ENCODE measurements at regions not wholly inside any gene's neighbourhood (a gene's known extent, or its start where the extent isn't known, plus 50 kb on each side); places are given as distances from the start of the nearest gene placed in this dataset.

DNA sequence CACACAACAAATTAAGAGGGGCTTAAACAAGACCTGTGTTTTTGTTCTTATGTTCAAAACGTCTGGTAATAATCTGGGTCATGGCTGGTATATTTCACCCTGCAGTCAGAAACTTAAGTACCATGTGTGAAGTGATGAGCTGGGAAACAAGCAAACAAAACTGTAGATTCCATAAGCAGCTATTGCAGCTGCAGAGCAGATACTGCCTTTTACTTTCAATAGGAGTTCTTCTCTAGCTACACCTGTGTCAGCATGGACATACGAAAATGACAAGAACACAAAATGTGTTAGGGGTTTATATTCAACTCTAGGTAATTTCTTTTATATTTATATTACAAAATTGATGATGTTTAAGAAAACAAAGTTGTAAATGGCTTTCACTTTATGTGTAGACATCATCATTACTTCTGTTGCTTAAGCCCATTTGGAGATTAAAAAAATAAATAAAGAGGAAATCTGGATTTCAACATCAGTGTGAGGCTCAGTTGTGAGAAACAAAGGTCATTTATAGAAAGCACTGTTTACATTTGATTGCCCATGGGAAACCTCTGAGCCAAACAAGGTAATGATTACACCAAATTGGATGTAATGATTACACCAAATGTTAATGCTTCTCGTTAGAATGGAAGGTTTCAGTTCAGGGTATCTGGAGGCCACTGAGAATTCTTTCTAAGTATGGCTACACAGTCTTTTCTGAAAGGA, 451.0 kb upstream of the SLC10A2 start (continued):
- TF ChIP-seq, protein P1, sequence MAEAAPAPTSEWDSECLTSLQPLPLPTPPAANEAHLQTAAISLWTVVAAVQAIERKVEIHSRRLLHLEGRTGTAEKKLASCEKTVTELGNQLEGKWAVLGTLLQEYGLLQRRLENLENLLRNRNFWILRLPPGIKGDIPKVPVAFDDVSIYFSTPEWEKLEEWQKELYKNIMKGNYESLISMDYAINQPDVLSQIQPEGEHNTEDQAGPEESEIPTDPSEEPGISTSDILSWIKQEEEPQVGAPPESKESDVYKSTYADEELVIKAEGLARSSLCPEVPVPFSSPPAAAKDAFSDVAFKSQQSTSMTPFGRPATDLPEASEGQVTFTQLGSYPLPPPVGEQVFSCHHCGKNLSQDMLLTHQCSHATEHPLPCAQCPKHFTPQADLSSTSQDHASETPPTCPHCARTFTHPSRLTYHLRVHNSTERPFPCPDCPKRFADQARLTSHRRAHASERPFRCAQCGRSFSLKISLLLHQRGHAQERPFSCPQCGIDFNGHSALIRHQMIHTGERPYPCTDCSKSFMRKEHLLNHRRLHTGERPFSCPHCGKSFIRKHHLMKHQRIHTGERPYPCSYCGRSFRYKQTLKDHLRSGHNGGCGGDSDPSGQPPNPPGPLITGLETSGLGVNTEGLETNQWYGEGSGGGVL (tag by site-specific recombination; IDR thresholded peaks at IDR 0.05), result no peak
- TF ChIP-seq, protein P2, sequence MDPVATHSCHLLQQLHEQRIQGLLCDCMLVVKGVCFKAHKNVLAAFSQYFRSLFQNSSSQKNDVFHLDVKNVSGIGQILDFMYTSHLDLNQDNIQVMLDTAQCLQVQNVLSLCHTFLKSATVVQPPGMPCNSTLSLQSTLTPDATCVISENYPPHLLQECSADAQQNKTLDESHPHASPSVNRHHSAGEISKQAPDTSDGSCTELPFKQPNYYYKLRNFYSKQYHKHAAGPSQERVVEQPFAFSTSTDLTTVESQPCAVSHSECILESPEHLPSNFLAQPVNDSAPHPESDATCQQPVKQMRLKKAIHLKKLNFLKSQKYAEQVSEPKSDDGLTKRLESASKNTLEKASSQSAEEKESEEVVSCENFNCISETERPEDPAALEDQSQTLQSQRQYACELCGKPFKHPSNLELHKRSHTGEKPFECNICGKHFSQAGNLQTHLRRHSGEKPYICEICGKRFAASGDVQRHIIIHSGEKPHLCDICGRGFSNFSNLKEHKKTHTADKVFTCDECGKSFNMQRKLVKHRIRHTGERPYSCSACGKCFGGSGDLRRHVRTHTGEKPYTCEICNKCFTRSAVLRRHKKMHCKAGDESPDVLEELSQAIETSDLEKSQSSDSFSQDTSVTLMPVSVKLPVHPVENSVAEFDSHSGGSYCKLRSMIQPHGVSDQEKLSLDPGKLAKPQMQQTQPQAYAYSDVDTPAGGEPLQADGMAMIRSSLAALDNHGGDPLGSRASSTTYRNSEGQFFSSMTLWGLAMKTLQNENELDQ (tag by site-specific recombination; IDR thresholded peaks at IDR 0.05; ENCODE audit: low read depth), result no peak
- no peak for TF ChIP-seq ZNF555 (tag by site-specific recombination; conservative IDR thresholded peaks at IDR 0.05)
- TF ChIP-seq ZNF514 (tag by site-specific recombination; IDR thresholded peaks at IDR 0.05), result no peak

DNA sequence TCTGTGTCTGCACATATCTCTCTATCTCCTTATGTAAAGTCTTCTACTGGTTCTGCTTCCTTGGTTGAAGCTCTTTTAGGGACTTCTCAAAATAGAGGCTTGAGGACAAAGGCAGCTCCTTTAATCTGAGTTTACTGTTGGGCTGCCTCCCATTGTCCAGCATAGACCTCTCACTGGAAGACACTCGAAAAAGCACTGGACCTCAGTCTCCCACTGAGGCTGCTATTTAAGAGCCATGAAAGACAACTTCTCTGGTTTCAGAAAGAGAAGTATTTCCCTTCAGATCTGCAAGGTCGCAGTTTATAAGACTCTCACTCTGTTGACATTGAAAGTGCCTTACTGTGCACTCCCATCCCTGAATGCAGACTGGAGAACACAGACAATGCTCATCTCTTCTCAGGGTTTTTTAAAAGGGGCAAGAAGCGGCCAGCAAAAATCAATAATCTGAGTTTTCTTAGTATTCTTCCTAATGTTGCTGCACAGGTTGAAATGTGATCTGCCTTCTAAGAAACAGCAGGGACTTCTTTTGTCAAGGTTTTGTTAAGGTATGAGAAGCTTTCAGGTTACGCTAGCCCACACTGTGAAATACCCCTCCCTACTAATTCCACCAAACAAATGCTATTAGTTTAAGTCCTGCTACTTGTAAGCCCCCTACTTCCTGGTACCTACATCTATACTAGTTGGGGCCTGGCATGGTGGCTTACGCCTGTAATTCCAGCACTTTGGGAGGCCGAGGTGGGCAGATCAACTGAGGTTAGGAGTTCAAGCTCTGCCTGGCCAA, 450.0 kb upstream of the SLC10A2 start:
- CTCF ChIA-PET, result no interaction called here
- POLR2A ChIA-PET, result no interaction called here

More for the DNA sequence above, 450.0 kb upstream of the SLC10A2 start:
- Histone ChIP-seq H3K4me3 (ENCODE audit: low read depth, low read length) (no peak overlapping the region), H3K27ac (ENCODE audit: extremely low read depth, low read depth, low read length) (no peak overlapping the region), H3K4me1 (ENCODE audit: control insufficient read depth, insufficient read depth, low read length) (no peaks in the 10 kb centered on the region), H3K36me3 (ENCODE audit: control insufficient read depth in 2 of 2, insufficient read depth in 1 of 2, low read length in 2 of 2) (no peaks in the 10 kb centered on the region), H3K9me3 (ENCODE audit: control insufficient read depth, insufficient read depth, low read depth, low read length) (no peaks in the 10 kb centered on the region)
- no peak for TF ChIP-seq ZNF394 (tag by site-specific recombination; IDR thresholded peaks at IDR 0.05; ENCODE audit: borderline replicate concordance)
- TF ChIP-seq ZNF311 (tag by site-specific recombination; IDR thresholded peaks at IDR 0.05; ENCODE audit: borderline replicate concordance), result no peak
- TF ChIP-seq ZFP69B (tag by site-specific recombination; IDR thresholded peaks at IDR 0.05), result no peak
- no peak for TF ChIP-seq ZSCAN23 (tag by site-specific recombination; IDR thresholded peaks at IDR 0.05)
- no peak for TF ChIP-seq ZNF791 (tag by site-specific recombination; IDR thresholded peaks at IDR 0.05)
- TF ChIP-seq ZFP37 (tag by site-specific recombination; IDR thresholded peaks at IDR 0.05), result no peak
- TF ChIP-seq ZNF792 (tag by site-specific recombination; IDR thresholded peaks at IDR 0.05), result no peak
- TF ChIP-seq GLI2 (tag by site-specific recombination; IDR thresholded peaks at IDR 0.05; ENCODE audit: borderline replicate concordance, low read depth), result no peak
- TF ChIP-seq ZBTB21 (tag by site-specific recombination; IDR thresholded peaks at IDR 0.05), result no peak
- TF ChIP-seq, protein P3, sequence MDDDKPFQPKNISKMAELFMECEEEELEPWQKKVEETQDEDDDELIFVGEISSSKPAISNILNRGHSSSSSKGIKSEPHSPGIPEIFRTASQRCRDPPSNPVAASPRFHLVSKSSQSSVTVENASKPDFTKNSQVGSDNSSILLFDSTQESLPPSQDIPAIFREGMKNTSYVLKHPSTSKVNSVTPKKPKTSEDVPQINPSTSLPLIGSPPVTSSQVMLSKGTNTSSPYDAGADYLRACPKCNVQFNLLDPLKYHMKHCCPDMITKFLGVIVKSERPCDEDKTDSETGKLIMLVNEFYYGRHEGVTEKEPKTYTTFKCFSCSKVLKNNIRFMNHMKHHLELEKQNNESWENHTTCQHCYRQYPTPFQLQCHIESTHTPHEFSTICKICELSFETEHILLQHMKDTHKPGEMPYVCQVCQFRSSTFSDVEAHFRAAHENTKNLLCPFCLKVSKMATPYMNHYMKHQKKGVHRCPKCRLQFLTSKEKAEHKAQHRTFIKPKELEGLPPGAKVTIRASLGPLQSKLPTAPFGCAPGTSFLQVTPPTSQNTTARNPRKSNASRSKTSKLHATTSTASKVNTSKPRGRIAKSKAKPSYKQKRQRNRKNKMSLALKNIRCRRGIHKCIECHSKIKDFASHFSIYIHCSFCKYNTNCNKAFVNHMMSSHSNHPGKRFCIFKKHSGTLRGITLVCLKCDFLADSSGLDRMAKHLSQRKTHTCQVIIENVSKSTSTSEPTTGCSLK (tag by site-specific recombination; IDR thresholded peaks at IDR 0.05), result no peak
- TF ChIP-seq, protein P4, sequence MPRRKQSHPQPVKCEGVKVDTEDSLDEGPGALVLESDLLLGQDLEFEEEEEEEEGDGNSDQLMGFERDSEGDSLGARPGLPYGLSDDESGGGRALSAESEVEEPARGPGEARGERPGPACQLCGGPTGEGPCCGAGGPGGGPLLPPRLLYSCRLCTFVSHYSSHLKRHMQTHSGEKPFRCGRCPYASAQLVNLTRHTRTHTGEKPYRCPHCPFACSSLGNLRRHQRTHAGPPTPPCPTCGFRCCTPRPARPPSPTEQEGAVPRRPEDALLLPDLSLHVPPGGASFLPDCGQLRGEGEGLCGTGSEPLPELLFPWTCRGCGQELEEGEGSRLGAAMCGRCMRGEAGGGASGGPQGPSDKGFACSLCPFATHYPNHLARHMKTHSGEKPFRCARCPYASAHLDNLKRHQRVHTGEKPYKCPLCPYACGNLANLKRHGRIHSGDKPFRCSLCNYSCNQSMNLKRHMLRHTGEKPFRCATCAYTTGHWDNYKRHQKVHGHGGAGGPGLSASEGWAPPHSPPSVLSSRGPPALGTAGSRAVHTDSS (tag by site-specific recombination; IDR thresholded peaks at IDR 0.05), result no peak
- TF ChIP-seq KLF10 (tag by site-specific recombination; IDR thresholded peaks at IDR 0.05), result no peak
- TF ChIP-seq ZNF16 (tag by site-specific recombination; IDR thresholded peaks at IDR 0.05; ENCODE audit: low read depth), result no peak
- no peak for TF ChIP-seq ZNF174 (tag by site-specific recombination; IDR thresholded peaks at IDR 0.05)
- TF ChIP-seq ZNF76 (tag by site-specific recombination; IDR thresholded peaks at IDR 0.05; ENCODE audit: borderline replicate concordance, low read depth), result no peak
- no peak for TF ChIP-seq ZNF37A (tag by site-specific recombination; IDR thresholded peaks at IDR 0.05)
- no peak for TF ChIP-seq ZNF664 (tag by site-specific recombination; IDR thresholded peaks at IDR 0.05)
- TF ChIP-seq, protein P5, sequence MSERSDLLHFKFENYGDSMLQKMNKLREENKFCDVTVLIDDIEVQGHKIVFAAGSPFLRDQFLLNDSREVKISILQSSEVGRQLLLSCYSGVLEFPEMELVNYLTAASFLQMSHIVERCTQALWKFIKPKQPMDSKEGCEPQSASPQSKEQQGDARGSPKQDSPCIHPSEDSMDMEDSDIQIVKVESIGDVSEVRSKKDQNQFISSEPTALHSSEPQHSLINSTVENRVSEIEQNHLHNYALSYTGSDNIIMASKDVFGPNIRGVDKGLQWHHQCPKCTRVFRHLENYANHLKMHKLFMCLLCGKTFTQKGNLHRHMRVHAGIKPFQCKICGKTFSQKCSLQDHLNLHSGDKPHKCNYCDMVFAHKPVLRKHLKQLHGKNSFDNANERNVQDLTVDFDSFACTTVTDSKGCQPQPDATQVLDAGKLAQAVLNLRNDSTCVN (tag by site-specific recombination; optimal IDR thresholded peaks at IDR 0.05), result no peak
- TF ChIP-seq ZNF132 (tag by site-specific recombination; IDR thresholded peaks at IDR 0.05; ENCODE audit: borderline replicate concordance), result no peak
- no peak for TF ChIP-seq REPIN1 (tag by site-specific recombination; IDR thresholded peaks at IDR 0.05; ENCODE audit: low read depth)
